KMS-11 (cell line): ENCODE measurements at regions not wholly inside any gene's neighbourhood (a gene's known extent, or its start where the extent isn't known, plus 50 kb on each side); places are given as distances from the start of the nearest gene placed in this dataset.

Experiments used
- H2AFZ ChIP-seq: fragments of 200-600 bp; sonication (generic); 2 replicates; pipeline ENCODE4 v1.6.1; 2016; ENCODE audit warnings: antibody characterized with exemption, mixed run types, low read depth
- H3K27ac ChIP-seq: fragments of 200-600 bp; sonication (generic); 2 replicates; pipeline ENCODE4 v1.6.1; 2016; ENCODE audit warnings: mild to moderate bottlenecking, mixed run types
- H3K27me3 ChIP-seq: fragments of 200-600 bp; sonication (generic); 2 replicates; pipeline ENCODE4 v1.6.1; 2017; ENCODE audit warnings: mild to moderate bottlenecking, low read depth, mixed run types, moderate library complexity; ENCODE audit not compliant: insufficient read depth
- H3K36me3 ChIP-seq: fragments of 200-600 bp; sonication (generic); 2 replicates; pipeline ENCODE4 v1.6.1; 2017; ENCODE audit warnings: mild to moderate bottlenecking, mixed run types; ENCODE audit not compliant: insufficient read depth
- H3K4me1 ChIP-seq: fragments of 200-600 bp; sonication (generic); 2 replicates; pipeline ENCODE4 v1.6.1; 2016; ENCODE audit warnings: mild to moderate bottlenecking, low read depth, mixed run types; ENCODE audit not compliant: poor library complexity, severe bottlenecking
- H3K4me2 ChIP-seq: fragments of 200-600 bp; sonication (generic); 2 replicates; pipeline ENCODE4 v1.7.0; 2016; ENCODE audit warnings: mild to moderate bottlenecking, mixed run types
- H3K4me3 ChIP-seq: fragments of 200-600 bp; sonication (generic); IDR thresholded peaks from 2 replicates; pipeline ENCODE4 v1.6.1; 2017; ENCODE audit warnings: low read depth, low read length, mixed read lengths; ENCODE audit not compliant: insufficient read depth
- H3K79me2 ChIP-seq: fragments of 200-600 bp; sonication (generic); 2 replicates; pipeline ENCODE4 v1.6.1; 2016; ENCODE audit warnings: low read depth, mixed run types; ENCODE audit not compliant: insufficient read depth
- H3K9ac ChIP-seq: fragments of 200-600 bp; sonication (generic); 2 replicates; pipeline ENCODE4 v1.6.1; 2016; ENCODE audit warnings: mild to moderate bottlenecking, mixed run types
- H4K20me1 ChIP-seq: fragments of 200-600 bp; sonication (generic); 2 replicates; pipeline ENCODE4 v1.6.1; 2016; ENCODE audit warnings: mild to moderate bottlenecking, mixed run types; ENCODE audit not compliant: insufficient read depth
- TF ChIP-seq, protein P1 (sequence below): fragments of 200-600 bp; sonication (generic); conservative IDR thresholded peaks from 2 replicates; pipeline ENCODE4 v1.6.1; 2017; ENCODE audit warnings: low read depth, mild to moderate bottlenecking, antibody characterized with exemption, low read length, moderate library complexity, mixed read lengths

- H3K9ac ChIP-seq, result no peak overlapping the region
- no peak overlapping the region for H3K4me2 ChIP-seq
- H3K27me3 ChIP-seq, result no peaks in the 10 kb centered on the region
- H3K27ac ChIP-seq, result no peak overlapping the region
- TF ChIP-seq, protein P1, sequence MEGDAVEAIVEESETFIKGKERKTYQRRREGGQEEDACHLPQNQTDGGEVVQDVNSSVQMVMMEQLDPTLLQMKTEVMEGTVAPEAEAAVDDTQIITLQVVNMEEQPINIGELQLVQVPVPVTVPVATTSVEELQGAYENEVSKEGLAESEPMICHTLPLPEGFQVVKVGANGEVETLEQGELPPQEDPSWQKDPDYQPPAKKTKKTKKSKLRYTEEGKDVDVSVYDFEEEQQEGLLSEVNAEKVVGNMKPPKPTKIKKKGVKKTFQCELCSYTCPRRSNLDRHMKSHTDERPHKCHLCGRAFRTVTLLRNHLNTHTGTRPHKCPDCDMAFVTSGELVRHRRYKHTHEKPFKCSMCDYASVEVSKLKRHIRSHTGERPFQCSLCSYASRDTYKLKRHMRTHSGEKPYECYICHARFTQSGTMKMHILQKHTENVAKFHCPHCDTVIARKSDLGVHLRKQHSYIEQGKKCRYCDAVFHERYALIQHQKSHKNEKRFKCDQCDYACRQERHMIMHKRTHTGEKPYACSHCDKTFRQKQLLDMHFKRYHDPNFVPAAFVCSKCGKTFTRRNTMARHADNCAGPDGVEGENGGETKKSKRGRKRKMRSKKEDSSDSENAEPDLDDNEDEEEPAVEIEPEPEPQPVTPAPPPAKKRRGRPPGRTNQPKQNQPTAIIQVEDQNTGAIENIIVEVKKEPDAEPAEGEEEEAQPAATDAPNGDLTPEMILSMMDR, result no peak
- H3K79me2 ChIP-seq, result no peaks in the 10 kb centered on the region
- no peak overlapping the region for H2AFZ ChIP-seq
- H3K36me3 ChIP-seq, result no peaks in the 10 kb centered on the region
- no peaks in the 10 kb centered on the region for H3K4me1 ChIP-seq
- no peaks in the 10 kb centered on the region for H4K20me1 ChIP-seq
- H3K4me3 ChIP-seq, result no peak overlapping the region
Measured at GRCh38 chr10:50951365-50951764, 65.9 kb upstream of the A1CF start.

GRCh38 chr10:50961297-50961696, 75.9 kb upstream of the A1CF start:
- Histone ChIP-seq H3K4me2 (no peak overlapping the region), H4K20me1 (no peaks in the 10 kb centered on the region), H3K79me2 (no peaks in the 10 kb centered on the region), H3K4me1 (no peaks in the 10 kb centered on the region), H3K36me3 (no peaks in the 10 kb centered on the region), H2AFZ (no peak overlapping the region), H3K27me3 (no peaks in the 10 kb centered on the region), H3K4me3 (no peak overlapping the region), H3K27ac (no peak overlapping the region), H3K9ac (no peak overlapping the region)
- TF ChIP-seq, protein P1, result no peak

GRCh38 chr10:50963063-50963462, 77.6 kb upstream of the A1CF start:
- H3K79me2 ChIP-seq, result no peaks in the 10 kb centered on the region
- H3K9ac ChIP-seq, result no peak overlapping the region
- no peak overlapping the region for H3K4me2 ChIP-seq
- H3K4me3 ChIP-seq, result no peak overlapping the region
- no peak overlapping the region for H3K27ac ChIP-seq
- no peaks in the 10 kb centered on the region for H3K4me1 ChIP-seq
- H3K36me3 ChIP-seq, result no peaks in the 10 kb centered on the region
- H2AFZ ChIP-seq, result no peak overlapping the region
- TF ChIP-seq, protein P1, result no peak
- H3K27me3 ChIP-seq, result no peaks in the 10 kb centered on the region
- no peaks in the 10 kb centered on the region for H4K20me1 ChIP-seq

GRCh38 chr10:50968386-50969091, 83.1 kb upstream of the A1CF start:
- Histone ChIP-seq H3K4me2 (no peak overlapping the region), H3K27me3 (no peaks in the 10 kb centered on the region), H3K4me3 (no peak overlapping the region), H3K79me2 (no peaks in the 10 kb centered on the region), H3K9ac (no peak overlapping the region), H4K20me1 (no peaks in the 10 kb centered on the region), H3K27ac (no peak overlapping the region), H3K4me1 (no peaks in the 10 kb centered on the region), H2AFZ (no peak overlapping the region), H3K36me3 (no peaks in the 10 kb centered on the region)
- TF ChIP-seq, protein P1, result no peak
